ENCODE measurements at regions not wholly inside any gene's neighbourhood (a gene's known extent, or its start where the extent isn't known, plus 50 kb on each side); places are given as distances from the start of the nearest gene placed in this dataset.
"Not testable (repeated sequence)": the region's sequence is repeated elsewhere in the genome, so short reads cannot be mapped to it uniquely, and the experiment has no call there.

- no peak for TF ChIP-seq HMGXB4 (CRISPR knock-in tag; IDR thresholded peaks at IDR 0.05; ENCODE audit: borderline replicate concordance)
- no peak for TF ChIP-seq CBX8 (IDR thresholded peaks at IDR 0.05)
- no peak for TF ChIP-seq ZSCAN20 (CRISPR knock-in tag; IDR thresholded peaks at IDR 0.05)
Observed at GRCh38 chr6:91904586-91905164, 1317.8 kb upstream of the MAP3K7 start (continued).

- ATAC-seq (no peak), FAIRE-seq (no peak), DNase-seq (ENCODE audit: low read depth in 1 of 2, low spot score in 1 of 2) (no peak)
- WGBS (ENCODE audit: missing lambda C conversion rate), result 14% methylated on average over 6 of the region's 6 CpGs
- no peaks in the 10 kb centered on the region for H3K4me1 ChIP-seq
- CTCF ChIA-PET, result no interaction called here
- no peak overlapping the region for H3K27ac ChIP-seq
- no peak overlapping the region for H3K4me3 ChIP-seq
- no peaks in the 10 kb centered on the region for H3K9me3 ChIP-seq
- no peak overlapping the region for H3K4me2 ChIP-seq
- POLR2A ChIA-PET, result no interaction called here
- TF ChIP-seq HOXA7 (CRISPR knock-in tag; IDR thresholded peaks at IDR 0.05) (no peak), RCOR1 (IDR thresholded peaks at IDR 0.05; ENCODE audit: low read depth, low read length) (no peak), HOXB13 (CRISPR knock-in tag; IDR thresholded peaks at IDR 0.05; ENCODE audit: low read depth) (no peak), MAZ (IDR thresholded peaks at IDR 0.05; ENCODE audit: borderline replicate concordance, low read depth, low read length) (no peak), FOSB (CRISPR knock-in tag; IDR thresholded peaks at IDR 0.05) (no peak), EHF (CRISPR knock-in tag; IDR thresholded peaks at IDR 0.05) (no peak), KDM1A (IDR thresholded peaks at IDR 0.05; ENCODE audit: low read depth) (no peak), POLR2AphosphoS2 (conservative IDR thresholded peaks at IDR 0.05; ENCODE audit: low read length) (no peak)
Observed at GRCh38 chr6:91895599-91896285, 1308.9 kb upstream of the MAP3K7 start.

- ChIA-PET POLR2A (no interaction called here), CTCF (no interaction called here)
- TF ChIP-seq CBX8 (IDR thresholded peaks at IDR 0.05) (no peak), E2F6 (IDR thresholded peaks at IDR 0.05; ENCODE audit: borderline replicate concordance, low read depth) (no peak), HOXB13 (CRISPR knock-in tag; IDR thresholded peaks at IDR 0.05; ENCODE audit: low read depth) (no peak), POLR2AphosphoS2 (conservative IDR thresholded peaks at IDR 0.05; ENCODE audit: low read length) (no peak), RCOR1 (IDR thresholded peaks at IDR 0.05; ENCODE audit: low read depth, low read length) (no peak), RAD21 (conservative IDR thresholded peaks at IDR 0.05 in 1 of 2, IDR thresholded peaks at IDR 0.05 in 1 of 2) (no peak), RFX5 (IDR thresholded peaks at IDR 0.05) (no peak), MAFK (IDR thresholded peaks at IDR 0.05; ENCODE audit: partially characterized antibody) (no peak), ZFP36 (IDR thresholded peaks at IDR 0.05; ENCODE audit: borderline replicate concordance, partially characterized antibody) (no peak), MAZ (IDR thresholded peaks at IDR 0.05; ENCODE audit: borderline replicate concordance, low read depth, low read length) (no peak), ZSCAN20 (CRISPR knock-in tag; IDR thresholded peaks at IDR 0.05) (no peak), NFE2L2 (conservative IDR thresholded peaks at IDR 0.05; ENCODE audit: low read length) (no peak), ESRRA (IDR thresholded peaks at IDR 0.05; ENCODE audit: borderline replicate concordance, low read length) (no peak), CEBPB (IDR thresholded peaks at IDR 0.05) (no peak), REST (IDR thresholded peaks at IDR 0.05) (no peak), MAX (IDR thresholded peaks at IDR 0.05) (no peak), EHF (CRISPR knock-in tag; IDR thresholded peaks at IDR 0.05) (no peak), BCL3 (IDR thresholded peaks at IDR 0.05) (no peak), POLR2A (IDR thresholded peaks at IDR 0.05; ENCODE audit: low read length) (no peak)
- no peak overlapping the region for H3K4me2 ChIP-seq
- no peak for FAIRE-seq
- ATAC-seq, result no peak
- H3K9me3 ChIP-seq, result no peaks in the 10 kb centered on the region
- no peak overlapping the region for H3K4me3 ChIP-seq
- 0% methylated on average over 1 of the region's 2 CpGs for WGBS (ENCODE audit: missing lambda C conversion rate)
- no peaks in the 10 kb centered on the region for H3K4me1 ChIP-seq
- no peak for DNase-seq (ENCODE audit: low read depth in 1 of 2, low spot score in 1 of 2)
- no peak overlapping the region for H3K27ac ChIP-seq
Observed at GRCh38 chr6:91886183-91886795, 1299.4 kb upstream of the MAP3K7 start.

- FAIRE-seq; H3K9me3 ChIP-seq; ATAC-seq; H3K4me1 ChIP-seq; H3K4me2 ChIP-seq; DNase-seq (ENCODE audit: low read depth in 1 of 2, low spot score in 1 of 2); H3K27ac ChIP-seq; CTCF ChIA-PET; POLR2A ChIA-PET; H3K4me3 ChIP-seq: not testable (repeated sequence)
- 0% methylated on average over 3 of the region's 16 CpGs for WGBS (ENCODE audit: missing lambda C conversion rate)
Observed at GRCh38 chr6:91881791-91882190, 1294.9 kb upstream of the MAP3K7 start.
